DMS79 treated with DMSO at 0.1 percent for 48 hours (cell line): ENCODE measurements at regions not wholly inside any gene's neighbourhood (a gene's known extent, or its start where the extent isn't known, plus 50 kb on each side); places are given as distances from the start of the nearest gene placed in this dataset.

ENCODE experiments used
- DNase-seq: peaks from one replicate; lab custom pipeline; 2025; lab: John Stamatoyannopoulos, UW

DNA sequence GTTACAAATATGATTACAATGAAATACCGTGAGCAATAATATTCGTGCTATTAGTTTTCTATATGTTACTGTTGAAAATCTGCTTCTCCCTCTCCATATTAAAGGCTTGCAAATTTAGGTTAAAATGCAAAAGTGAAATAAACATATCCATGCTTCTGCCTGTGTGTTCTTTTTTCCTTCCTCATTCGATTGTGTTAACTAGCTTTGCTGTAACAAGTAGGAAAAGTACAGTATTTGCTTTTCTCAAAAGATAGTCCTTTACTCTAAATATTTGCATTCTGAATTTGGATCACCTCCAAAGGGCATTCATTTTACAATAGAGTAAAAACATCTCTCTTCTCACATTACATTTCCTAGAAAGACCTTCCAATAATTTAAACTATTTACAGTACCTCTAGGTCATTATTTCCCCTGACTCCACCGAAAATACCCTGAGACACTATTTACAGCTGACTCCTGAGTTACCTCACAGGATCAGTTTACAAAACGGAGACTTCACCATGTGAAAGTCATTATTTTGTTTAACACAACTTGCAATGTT, 835.0 kb upstream of the FANCL start:
- DNase-seq, result no peak

DNA sequence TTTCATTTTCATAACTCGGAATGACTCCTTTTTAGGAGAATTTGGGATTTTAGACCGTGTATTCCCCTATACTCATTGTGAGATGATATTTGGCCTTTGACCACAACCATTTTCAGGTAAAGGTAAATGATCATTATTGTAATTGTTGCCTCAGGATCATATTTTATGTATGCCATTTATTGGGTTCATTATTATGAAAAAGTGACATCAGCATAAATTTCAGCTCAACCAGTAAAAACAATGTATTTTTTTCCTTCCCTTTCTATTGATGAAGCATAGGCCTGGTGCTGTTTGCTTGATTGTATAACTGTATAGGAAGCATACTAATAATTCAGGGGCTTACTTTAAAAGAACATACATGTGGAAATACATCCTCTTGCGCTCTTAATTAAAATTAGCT, 832.9 kb upstream of the FANCL start:
- no peak for DNase-seq

DNA sequence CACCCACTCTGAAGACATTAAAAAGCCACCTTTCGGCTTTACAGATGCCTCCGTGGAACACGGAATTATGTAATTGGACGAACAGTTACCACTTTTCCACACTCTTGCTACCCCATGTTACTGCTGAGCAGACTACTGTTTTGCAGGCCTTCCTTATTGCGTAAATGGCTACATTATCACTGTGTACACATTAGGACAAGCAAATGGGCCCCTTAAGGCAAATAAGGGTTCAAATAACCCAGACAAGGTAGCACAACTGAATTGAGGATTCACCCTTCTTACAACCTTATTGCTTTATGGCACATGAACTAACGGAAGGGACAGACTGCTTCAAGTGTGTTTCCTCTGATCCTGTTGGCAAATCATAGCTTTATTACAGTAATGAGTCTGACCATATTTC, 832.2 kb upstream of the FANCL start:
- no peak for DNase-seq

DNA sequence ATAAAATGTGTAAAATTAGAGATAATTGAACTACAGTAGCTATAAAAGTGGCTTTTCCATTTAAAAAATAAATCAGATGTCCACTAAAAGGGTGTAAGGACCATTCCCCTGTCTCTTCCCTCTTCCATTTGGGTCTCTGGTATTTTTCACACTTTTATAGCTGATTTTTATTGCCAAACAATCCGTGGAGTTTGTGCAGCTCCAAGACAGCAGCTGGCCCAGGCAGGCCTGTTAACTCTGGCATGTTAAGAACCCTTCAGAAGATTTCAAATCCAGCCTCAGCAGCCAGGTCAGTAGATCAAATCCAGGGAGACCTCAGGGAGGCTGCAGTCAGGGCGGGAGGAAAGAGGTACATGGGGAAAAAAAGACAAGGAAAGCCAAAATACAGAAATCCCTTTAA, 827.1 kb upstream of the FANCL start:
- no peak for DNase-seq

DNA sequence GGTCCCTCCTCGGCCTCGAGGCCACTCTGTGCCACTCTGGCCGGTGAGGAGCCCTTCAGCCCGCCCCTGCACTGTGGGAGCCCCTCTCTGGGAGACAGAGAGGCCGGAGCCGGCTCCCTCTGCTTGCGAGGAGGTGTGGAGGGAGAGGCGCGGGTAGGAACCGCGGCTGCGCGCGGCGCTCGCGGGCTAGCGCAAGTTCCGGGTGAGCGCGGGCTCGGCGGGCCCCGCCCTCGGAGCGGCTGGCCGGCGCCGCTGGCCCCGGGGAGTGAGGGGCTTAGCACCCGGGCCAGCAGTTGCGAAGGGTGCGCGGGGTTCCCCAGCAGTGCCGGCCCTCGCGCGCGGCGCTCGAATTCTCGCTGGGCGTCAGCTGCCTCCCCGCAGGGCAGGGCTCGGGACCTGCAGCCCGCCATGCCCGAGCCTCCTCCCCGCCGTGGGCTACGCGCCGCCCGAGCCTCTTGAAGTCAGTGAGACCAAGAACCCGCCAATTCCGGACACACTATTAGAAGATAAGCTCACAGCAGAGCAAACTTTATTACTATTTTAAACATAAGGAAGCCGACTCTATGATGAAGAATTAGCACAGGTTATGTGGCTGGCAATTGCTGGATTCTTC, 825.8 kb upstream of the FANCL start:
- DNase-seq, result no peak

DNA sequence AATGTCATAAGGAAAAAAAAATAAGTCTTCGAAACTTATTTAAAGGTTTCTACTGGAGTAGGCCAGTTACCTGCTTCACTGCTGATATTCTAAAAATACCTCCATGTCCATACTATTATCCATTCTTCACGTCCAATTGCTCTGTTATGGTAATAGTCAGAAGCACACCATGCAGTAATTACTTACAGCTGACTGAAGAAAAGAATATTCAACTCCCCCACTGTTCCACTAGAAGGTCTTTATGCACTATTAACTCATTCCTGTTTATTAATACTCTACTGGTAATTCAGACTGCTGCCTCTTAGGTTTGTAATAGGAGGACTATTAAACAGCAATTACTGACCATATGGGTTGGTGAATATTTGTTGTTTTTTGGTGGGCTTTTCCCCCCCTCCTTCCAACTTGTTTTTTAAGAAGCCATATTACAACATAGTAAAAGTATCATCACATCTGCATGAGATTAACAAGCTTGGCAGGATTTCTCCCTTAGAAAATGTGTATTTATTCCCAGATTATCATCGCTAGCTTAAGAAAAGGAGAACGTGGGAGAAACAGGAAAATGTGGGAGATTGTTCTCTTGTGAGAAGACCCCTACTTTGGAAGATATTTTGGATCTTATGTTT, 806.4 kb upstream of the FANCL start:
- DNase-seq, result no peak

DNA sequence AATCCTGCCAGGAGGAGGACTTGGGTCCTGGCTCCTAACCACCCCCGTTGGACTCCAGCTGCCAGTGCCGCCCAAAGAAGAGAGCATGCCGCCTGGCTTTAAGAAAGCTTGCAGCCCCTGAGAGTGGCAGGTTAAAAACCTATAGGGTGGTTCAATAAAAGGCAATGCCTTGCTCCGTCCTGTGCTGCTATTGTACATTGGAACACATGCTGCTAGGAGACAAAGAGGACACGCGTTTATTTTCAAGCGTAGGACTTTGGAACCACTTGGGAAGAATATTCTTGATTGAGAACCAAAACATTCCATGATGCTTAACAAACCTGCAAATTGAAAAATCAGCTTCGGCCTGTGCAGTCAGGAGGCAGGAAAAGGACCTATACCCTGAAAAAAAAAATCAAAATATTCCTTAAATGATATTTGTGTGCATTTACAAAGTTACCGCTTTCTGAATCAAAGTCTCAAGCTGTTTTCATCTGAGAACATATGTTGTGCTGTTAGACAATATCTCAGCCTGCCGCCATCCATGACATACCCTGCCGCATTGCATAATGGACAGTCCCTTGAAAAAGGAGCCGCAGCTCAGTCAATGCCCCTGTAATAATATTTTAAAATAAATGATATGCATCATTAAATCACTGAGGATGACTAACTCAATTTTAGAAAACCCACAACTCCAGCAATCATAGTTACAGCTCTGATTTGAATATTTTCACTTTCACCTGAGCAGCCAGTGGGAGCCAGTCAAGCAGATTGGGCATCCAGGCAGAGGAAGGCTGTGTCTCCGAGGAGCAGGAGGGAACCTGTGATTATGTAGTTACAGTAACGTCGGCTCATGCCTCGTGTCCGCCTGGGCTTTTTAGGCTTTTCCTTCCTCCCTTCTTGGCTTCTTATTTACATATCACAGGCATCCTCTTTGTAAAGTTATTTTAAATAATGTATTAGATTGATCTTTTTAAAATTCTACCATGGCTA, 805.6 kb upstream of the FANCL start:
- no peak for DNase-seq

DNA sequence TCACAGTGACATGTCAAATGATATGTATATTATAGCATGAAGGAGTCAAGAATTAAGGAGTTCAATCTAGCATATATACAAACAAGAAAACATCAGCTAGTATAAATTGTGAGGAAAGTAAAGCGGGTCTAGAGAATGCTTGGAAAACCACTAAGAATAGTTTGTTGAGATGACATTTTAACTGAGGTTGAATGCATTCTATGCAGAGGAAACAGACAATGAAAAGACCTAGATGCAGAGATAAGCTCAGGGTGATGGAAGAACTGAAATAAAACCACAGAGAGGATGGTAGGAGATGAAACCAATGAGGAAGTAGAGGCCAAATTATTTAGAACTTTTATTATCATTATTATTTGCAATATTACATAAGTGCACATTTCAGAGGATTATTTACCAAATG, 803.6 kb upstream of the FANCL start:
- no peak for DNase-seq

DNA sequence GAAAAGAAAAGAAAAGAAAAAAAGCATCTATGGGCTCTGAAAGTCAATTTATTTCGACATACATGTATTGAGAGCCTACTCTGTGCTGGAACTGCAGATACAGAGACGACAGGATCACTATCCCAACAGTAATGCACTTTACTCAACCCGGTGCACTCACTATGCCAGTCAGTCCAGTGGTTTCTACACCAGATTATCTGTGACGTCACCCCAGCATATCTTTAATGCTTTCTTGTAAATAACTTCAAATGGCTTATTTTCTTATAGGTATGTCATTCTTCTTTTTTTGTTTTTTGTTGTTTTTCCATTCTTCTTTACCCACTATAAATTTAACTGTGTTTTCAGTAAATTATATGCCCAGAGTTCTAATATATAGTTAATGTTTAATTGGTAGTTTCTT, 800.0 kb upstream of the FANCL start:
- no peak for DNase-seq

DNA sequence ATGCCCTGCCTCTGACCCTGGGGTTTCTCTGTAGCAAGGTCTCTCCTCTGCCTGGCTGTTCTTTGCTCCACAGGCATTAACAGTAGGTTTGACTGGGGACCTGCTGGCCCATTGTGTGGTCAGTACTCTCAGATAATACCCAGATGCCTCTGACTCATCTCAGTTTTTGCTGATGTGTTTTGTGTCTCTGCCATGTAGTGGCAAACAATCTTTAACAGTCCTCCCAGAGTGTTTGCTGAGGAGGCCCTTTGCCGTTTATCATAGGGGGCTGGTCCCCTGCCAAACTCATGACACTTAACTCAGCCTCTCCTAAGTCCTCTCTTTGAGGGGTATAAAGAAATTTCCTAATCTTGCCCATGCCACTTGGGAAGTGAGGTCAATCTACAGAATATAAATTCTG, 793.7 kb upstream of the FANCL start:
- peak; percentile 10 for DNase-seq

DNA sequence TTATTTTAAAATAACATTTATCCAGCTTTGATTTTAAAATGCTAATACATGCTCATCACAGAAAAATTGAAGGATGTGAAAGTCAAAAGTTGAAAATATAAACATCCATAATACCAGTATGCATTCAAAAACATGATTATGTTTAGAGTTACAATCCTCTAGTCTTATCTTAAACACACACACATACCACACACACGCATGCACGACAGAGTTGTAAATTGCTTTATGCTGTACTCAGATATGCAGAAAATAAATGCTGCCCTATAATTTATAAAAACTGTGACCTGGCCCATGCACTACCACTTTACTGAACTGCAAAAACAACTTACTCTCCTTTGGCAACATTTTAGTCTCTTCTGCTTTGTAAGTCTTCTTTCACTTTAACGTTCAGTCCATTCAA, 793.0 kb upstream of the FANCL start:
- no peak for DNase-seq

DNA sequence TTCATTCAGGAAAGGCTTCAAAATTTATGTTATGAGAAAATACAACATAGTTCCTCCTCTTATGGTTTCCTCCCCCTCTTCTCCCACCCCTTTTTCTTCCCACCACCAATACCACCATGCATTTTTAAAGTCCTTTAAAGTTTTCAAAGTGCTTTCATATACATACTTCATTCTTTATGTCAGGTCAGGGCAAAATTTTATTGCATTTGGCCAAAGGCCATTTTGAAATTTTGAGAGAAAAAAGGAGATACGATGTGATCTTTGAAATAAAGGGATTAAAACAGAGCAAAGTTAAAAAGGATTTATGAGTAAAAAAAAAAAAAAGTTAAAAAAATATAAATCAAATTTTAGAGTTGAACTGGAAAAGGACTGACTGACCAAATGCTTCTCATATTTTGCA, 792.5 kb upstream of the FANCL start:
- no peak for DNase-seq

DNA sequence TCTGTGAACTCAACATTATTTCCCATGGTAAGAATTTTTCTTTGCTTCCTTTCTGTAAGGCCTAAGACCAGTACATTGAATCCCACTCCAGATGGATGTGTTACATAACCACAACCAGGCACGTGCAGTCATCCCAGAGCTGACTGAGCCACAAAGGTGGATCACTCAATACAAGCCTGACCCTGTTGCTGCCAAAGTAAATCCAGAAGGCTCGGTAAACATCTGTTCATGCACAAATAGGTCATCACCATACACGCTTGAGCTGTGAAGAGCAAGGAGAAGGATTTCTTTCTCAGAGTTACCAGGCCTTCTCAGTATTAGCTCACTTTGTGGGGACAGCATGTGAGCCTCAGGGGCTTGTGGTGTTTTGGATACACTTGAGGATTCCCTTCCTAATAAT, 791.4 kb upstream of the FANCL start:
- peak; percentile 71 for DNase-seq

DNA sequence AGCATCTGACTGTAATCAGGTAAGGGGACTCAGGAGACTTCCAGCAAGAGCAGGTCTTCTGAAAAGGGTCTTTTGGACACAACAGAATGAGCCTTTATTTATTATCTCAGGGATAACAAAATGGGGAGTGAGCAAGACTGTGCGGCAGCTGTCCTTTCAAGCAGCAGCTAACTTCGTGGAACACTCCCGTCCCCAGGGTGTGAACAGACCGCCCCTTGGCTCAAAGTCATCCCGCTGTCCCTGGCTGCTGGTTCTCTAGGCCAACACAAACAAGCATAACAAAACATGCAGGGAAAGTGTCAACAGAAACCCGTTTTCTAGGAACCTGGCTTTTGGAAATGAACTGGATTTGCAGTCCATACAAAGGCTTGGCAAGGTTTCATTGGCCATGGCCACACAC, 787.9 kb upstream of the FANCL start:
- no peak for DNase-seq

DNA sequence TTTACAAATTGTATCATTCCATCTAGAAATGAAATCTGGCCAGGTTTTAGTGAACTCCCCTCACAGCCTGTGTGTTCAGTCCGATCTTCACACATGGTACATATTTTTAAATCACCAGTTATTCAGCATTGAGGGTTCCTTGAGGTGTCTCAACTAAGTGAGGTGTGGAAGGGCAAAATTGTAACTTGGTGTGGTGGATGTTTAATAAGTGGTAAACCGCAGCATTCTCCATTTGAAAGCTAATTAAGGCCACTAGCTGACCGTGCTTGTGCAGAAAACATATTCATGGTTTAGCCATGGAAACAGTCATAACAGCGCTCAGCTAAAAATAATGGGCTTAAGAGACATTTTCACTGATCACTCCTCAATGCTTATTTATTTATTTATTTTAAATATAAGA, 786.2 kb upstream of the FANCL start:
- DNase-seq, result no peak

DNA sequence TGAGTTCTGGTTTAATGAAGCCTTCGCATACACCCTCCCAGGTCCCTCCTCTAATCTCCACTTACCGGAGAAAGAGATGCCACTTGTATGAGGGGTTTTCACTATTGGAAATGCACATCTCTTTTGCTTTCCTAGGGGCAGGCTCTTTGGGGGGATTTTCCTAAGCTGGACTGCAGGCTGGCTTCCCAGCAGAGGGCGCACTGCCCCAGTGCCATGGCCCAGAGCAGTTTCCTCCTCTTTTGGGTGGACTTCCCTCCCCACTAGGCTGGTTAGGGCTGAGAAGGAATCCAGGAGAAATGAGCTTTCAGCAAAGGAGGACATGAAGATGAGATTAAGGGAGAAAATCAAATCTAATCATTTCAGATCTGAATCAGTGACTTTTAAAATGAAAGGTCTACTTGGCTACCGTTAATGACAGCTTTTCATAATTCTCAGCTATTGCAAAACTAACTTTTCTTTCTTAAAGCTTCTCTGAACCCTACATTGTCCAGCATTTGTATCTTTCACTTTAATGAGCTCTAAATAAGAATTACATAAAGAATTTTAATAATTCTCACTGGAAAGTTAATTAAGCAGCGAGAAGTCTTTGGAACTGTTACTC, 784.1 kb upstream of the FANCL start:
- DNase-seq, result no peak

DNA sequence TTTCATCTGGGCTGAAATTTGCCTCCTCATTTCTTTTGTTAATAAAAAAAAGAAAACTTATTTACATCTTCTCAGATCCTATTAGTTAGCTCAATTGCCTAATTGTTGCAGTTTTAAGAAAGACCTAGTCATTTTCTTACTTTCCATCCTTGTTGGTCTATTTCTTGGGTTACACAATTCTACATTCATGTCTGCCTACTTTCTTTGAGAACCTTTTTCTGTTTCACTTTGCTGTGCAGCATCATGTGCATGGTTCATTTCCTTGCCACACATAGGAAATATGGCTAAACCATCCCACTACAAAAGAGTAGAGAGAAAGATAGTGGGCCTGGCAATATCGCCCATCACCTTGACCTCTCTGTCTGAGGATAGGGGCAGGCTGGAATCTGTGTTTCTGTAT, 780.7 kb upstream of the FANCL start:
- DNase-seq, result no peak

DNA sequence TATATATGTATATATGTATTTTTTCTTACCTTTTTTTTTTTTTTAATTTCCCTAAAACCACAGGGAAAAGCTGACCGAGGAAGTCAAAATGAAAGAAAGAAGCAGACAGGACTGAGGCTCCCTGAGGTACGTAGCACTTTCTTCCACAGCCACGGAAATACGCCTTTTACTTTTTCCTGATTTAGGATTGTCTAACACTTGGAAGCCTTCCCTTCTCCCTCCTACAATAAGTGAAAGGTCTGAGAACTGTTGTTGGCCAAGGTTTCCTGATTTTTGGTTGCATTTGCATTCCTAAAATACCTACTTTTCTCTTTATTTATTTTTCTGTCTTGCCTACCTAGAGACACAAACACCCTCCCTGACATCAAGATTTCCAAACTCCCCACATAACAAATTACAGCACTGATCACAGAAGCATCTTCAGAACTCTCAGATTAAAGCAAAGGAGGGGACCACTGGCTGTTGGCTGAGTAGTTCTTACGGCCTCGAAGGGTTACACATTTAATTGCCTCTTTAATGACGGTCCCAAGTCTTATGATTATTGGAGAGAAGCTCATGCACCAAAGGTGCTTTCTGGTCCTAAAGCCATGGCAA, 778.5 kb upstream of the FANCL start:
- no peak for DNase-seq

DNA sequence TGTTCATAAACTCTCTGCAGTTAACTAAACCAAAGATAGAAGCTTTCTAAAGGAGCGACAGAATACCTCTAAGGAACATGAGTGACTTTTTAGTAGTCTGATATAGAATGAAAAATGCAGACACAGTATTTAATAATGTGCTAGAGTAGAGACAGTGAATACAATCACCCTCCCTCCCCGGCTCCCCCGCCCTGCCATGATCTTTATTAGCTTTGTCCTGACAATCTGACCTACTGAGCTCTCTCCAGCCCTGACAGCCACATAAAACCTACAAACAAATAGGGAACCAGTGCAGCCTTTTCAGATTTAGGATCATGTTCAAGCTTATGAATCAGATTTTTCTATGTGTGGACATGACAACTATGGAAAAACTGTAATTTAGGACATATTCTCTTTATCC, 777.6 kb upstream of the FANCL start:
- no peak for DNase-seq

DNA sequence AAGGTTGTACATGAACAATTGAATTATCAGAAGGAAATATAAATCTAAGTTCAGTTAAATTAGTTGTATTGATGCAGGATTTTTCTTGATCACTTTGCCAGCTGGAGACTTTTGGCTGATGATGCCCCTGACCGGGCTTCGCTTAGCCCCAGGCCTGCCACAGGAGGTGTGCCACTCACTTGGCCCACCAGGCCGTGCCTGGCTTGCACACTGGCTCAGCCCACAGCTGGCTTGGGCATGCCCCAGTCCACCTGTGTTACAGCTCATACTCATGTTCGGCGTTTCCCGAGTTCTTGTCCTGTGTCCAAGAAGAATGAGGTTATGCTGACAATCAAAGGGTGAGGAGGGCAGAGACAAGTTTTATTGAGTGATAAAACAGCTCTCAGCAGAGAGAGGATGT, 773.9 kb upstream of the FANCL start:
- DNase-seq, result no peak

DNA sequence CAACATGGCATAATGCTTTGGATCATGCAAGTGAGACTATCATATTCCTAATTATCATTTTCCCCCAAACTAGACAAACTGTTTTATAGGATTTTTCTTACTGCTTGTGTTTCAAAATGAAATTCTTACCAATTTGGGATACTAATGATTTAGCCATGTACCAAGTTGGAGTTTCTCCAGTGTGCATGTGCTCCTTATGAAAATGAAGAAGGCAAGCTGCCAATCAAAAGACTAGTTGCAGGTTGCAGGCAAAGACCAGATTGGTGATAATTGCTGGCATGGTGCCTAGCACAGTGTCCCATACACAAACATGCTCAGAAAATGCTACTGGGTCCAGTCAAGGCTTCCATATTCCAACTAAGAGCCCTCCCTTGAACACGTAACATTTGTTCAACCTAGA, 771.8 kb upstream of the FANCL start:
- DNase-seq, result no peak

DNA sequence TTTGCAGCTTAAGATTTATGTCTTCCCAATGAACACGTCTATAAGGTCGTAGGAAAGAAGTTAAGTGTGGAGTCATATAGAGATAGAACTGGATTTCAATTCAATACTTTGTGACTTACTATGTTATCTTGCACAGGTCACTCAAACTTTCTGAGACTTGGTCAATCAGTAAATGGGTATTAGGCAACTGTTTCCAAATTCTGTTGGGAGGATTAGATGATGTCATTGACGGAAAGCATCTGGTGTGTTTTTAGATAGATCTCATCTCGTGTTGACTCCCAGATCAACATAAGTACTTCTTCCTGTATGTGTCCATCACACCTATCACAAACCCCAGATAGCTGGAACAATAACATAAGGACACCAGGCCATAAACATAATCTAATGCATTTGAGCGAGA, 771.1 kb upstream of the FANCL start:
- no peak for DNase-seq
